HepG2 (cell line): ENCODE measurements at regions not wholly inside any gene's neighbourhood (a gene's known extent, or its start where the extent isn't known, plus 50 kb on each side); places are given as distances from the start of the nearest gene placed in this dataset.

Experiments used
- ATAC-seq: fragments of 200-7000 bp; cut with Tn5 transposase; 3 replicates; pipeline ENCODE4 v1.9.1; 2020; ENCODE audit warnings: mild to moderate bottlenecking, moderate library complexity
- BruUV-seq: library from RNA; stranded (reverse); fragments of 400-500 nt; replicated peaks from 2 replicates; lab custom pipeline; 2021; lab: Mats Ljungman, UMichigan
- CTCF ChIA-PET: fragments of 300-600 bp; formaldehyde crosslinking; extraction: SDS; loops from one replicate; lab custom pipeline; 2021; ENCODE audit warnings: low total read pairs, inconsistent platforms, low intra/inter-chr PET ratio; lab: Yijun Ruan, JAX
- POLR2A ChIA-PET: fragments of 350-600 bp; sonication (Branson Sonifier 250); formaldehyde crosslinking; loops from one replicate; lab custom pipeline; 2020; ENCODE audit warnings: antibody characterized with exemption, inconsistent platforms; lab: Yijun Ruan, JAX
- DNase-seq: peaks from one replicate; pipeline ENCODE4 v3.0.0-alpha.2; 2015; ENCODE audit warnings: low spot score
- FAIRE-seq: peaks from 3 replicates; lab custom pipeline; 2011; peaks lifted over from hg19 to GRCh38; lab: Jason Lieb, UNC
- H2AFZ ChIP-seq: one replicate; pipeline ENCODE4 v1.6.1; 2011; ENCODE audit warnings: low read length, inconsistent platforms
- H3K27ac ChIP-seq: fragments of 300-600 bp; 3 replicates; pipeline ENCODE4 v1.8.0; 2011; ENCODE audit warnings: mixed run types, mild to moderate bottlenecking, mixed read lengths, low read length, inconsistent platforms; ENCODE audit not compliant: insufficient read depth; ENCODE audit errors: extremely low read length
- H3K27me3 ChIP-seq, 2 experiments: fragments of 200-600 bp in 1 of 2; 2 replicates in 1 of 2; 3 replicates in 1 of 2; pipeline versions ENCODE4 v1.6.0 to v1.8.0; 2011; ENCODE audit warnings: low read length in 2 of 2, mild to moderate bottlenecking in 2 of 2, moderate library complexity in 2 of 2, inconsistent platforms in 1 of 2; ENCODE audit not compliant: insufficient read depth in 2 of 2, control insufficient read depth in 1 of 2
- H3K36me3 ChIP-seq, 2 experiments: fragments of 200-600 bp in 1 of 2; replicated peaks in 1 of 2; 2 replicates in 1 of 2; 3 replicates in 1 of 2; pipeline versions ENCODE4 v1.5.1 to v1.8.0; 2011; ENCODE audit warnings: low read length in 2 of 2, inconsistent platforms in 1 of 2; ENCODE audit not compliant: insufficient read depth in 2 of 2, control insufficient read depth in 1 of 2
- H3K4me1 ChIP-seq: 2 replicates; pipeline ENCODE4 v1.5.1; 2012; ENCODE audit warnings: low read length, inconsistent platforms; ENCODE audit not compliant: insufficient read depth
- H3K4me2 ChIP-seq: 2 replicates; pipeline ENCODE4 v1.6.0; 2011; ENCODE audit warnings: low read depth, low read length, inconsistent platforms
- H3K4me3 ChIP-seq, 3 experiments: fragments of 200-600 bp in 1 of 3; sonication (generic), shearing (Covaris generic) in 1 of 3; replicated peaks in 1 of 3; 2 replicates each; pipeline ENCODE4 v1.5.1; 2011 to 2016; ENCODE audit warnings: low read length in 3 of 3, inconsistent platforms in 2 of 3, low read depth in 2 of 3, mild to moderate bottlenecking in 2 of 3, control low read depth in 1 of 3, mixed read lengths in 1 of 3; ENCODE audit not compliant: insufficient read depth in 1 of 3
- H3K79me2 ChIP-seq: one replicate; pipeline ENCODE4 v1.6.1; 2011; ENCODE audit warnings: low read length, inconsistent platforms; ENCODE audit not compliant: insufficient read depth
- H3K9ac ChIP-seq: 2 replicates; pipeline ENCODE4 v1.6.0; 2011; ENCODE audit warnings: mild to moderate bottlenecking, low read depth, low read length, inconsistent platforms; ENCODE audit not compliant: insufficient read depth
- H3K9me3 ChIP-seq: 2 replicates; pipeline ENCODE4 v1.5.1; 2012; ENCODE audit warnings: mild to moderate bottlenecking, low read length
- H4K20me1 ChIP-seq: 2 replicates; pipeline ENCODE4 v1.6.0; 2011; ENCODE audit warnings: inconsistent platforms, mild to moderate bottlenecking, low read length, moderate library complexity; ENCODE audit not compliant: insufficient read depth
- MAFK ChIP-seq, 2 experiments: IDR thresholded peaks in 1 of 2; conservative IDR thresholded peaks in 1 of 2; 2 replicates each; pipeline ENCODE4 v1.6.1; 2011; ENCODE audit warnings: improper control_type of control experiment in 2 of 2, low read length in 2 of 2
- NFE2L1 ChIP-seq: sonication (generic); formaldehyde crosslinking; IDR thresholded peaks from 2 replicates; pipeline ENCODE4 v1.4.0; 2020; ENCODE audit warnings: missing genetic modification reagents, mild to moderate bottlenecking, borderline replicate concordance
- ZFP41 ChIP-seq: sonication (generic); formaldehyde crosslinking; IDR thresholded peaks from 2 replicates; pipeline ENCODE4 v1.4.0; 2020; ENCODE audit warnings: mild to moderate bottlenecking, missing genetic modification reagents, borderline replicate concordance
- ZFP62 ChIP-seq: sonication (generic); formaldehyde crosslinking; IDR thresholded peaks from 2 replicates; pipeline ENCODE4 v1.4.0; 2020; ENCODE audit warnings: missing genetic modification reagents
- ZNF552 ChIP-seq: sonication (generic); formaldehyde crosslinking; IDR thresholded peaks from 2 replicates; pipeline ENCODE4 v1.9.0; 2022; ENCODE audit warnings: missing genetic modification reagents, mild to moderate bottlenecking, borderline replicate concordance
- ZNF878 ChIP-seq: sonication (generic); formaldehyde crosslinking; IDR thresholded peaks from 2 replicates; pipeline ENCODE4 v1.8.1; 2023; ENCODE audit warnings: mild to moderate bottlenecking, missing genetic modification reagents, moderate library complexity
- WGBS: methylation state at CpG from one replicate; pipeline ENCODE4 v1.1.6; 2017; ENCODE audit warnings: low lambda C conversion rate; 5-methylcytosine and 5-hydroxymethylcytosine counted together
- in situ Hi-C: cut with HindIII; loops from 2 replicates; pipeline ENCODE4 v1.10.0; 2017; ENCODE audit warnings: low pct_unique_long_range_greater_than_20kb; ENCODE audit not compliant: extremely low pct_ligation_motif_present
- intact Hi-C: fragments of 100-400 bp; cut with micrococcal nuclease; formaldehyde crosslinking; loops from one replicate; pipeline ENCODE4 v1.10.0; 2022; ENCODE audit not compliant: unreplicated experiment
- TF ChIP-seq, protein P1 (sequence below): sonication (generic); formaldehyde crosslinking; IDR thresholded peaks from 2 replicates; pipeline ENCODE4 v1.4.0; 2020; ENCODE audit warnings: mild to moderate bottlenecking, low read depth, missing genetic modification reagents
- TF ChIP-seq, protein P2 (sequence below): sonication (generic); formaldehyde crosslinking; IDR thresholded peaks from 2 replicates; pipeline ENCODE4 v1.5.1; 2020; ENCODE audit warnings: mild to moderate bottlenecking, missing genetic modification reagents, borderline replicate concordance
- TF ChIP-seq, protein P3 (sequence below): sonication (generic); formaldehyde crosslinking; IDR thresholded peaks from 2 replicates; pipeline ENCODE4 v1.4.0; 2020; ENCODE audit warnings: missing genetic modification reagents, borderline replicate concordance
- TF ChIP-seq, protein P4 (sequence below): sonication (generic); formaldehyde crosslinking; IDR thresholded peaks from 2 replicates; pipeline ENCODE4 v1.4.0; 2020; ENCODE audit warnings: missing genetic modification reagents

DNA sequence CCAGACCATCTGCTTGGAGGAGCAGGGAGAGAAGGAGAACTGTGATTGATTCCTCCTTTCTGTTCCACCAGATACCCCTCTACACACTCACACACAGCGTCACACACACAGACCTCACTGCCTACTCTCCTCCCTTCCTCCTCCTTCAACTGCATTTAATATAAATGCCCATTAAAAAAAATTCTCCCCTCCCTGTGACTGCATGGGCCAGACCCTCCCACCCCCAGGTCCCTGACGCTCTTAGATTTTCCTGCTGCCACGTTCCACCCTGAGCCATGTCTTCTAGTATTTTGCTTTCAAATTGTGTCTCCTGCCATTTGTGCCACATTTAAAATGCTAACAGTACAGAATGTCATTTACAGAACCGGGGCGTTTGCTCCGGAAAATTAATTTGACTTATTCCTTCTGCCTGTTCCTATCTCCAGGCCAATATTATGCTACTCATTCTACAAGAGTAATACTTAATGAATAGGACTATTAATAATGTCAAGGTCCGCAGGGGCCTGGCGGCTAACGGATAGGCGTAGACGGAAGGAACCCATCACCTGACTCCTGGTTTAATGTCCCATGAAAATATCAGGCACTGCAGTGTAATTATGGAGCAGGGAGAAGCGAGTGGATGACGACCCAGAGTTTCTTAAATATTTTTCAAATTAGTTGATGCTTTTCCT, 100.2 kb downstream of the MRM1 start:
- H3K9ac ChIP-seq, result no peak overlapping the region
- WGBS, result 20% methylated on average over 13 of the region's 13 CpGs
- no peaks in the 10 kb centered on the region for H3K36me3 ChIP-seq
- no peak for ATAC-seq
- no peaks in the 10 kb centered on the region for H3K4me1 ChIP-seq
- no peak overlapping the region for H2AFZ ChIP-seq
- DNase-seq, result no peak
- 0 out of 2 replicates have a peak, but pooled peaks cover 2% of the 10 kb centered on the region for H4K20me1 ChIP-seq
- H3K9me3 ChIP-seq, result no peaks in the 10 kb centered on the region
- H3K27me3 ChIP-seq, result peaks cover 0 to 2% of the 10 kb centered on the region in 2 experiments; a peak in 1 of 5 replicates
- no peak for FAIRE-seq
- CTCF ChIA-PET, result no interaction called here
- in situ Hi-C loops (no loop called here), intact Hi-C loops (no loop called here)
- no peak overlapping the region for H3K27ac ChIP-seq
- no peak overlapping the region for H3K4me2 ChIP-seq
- no TSS peak for BruUV-seq
- no peak overlapping the region for H3K4me3 ChIP-seq
- POLR2A ChIA-PET, result no interaction called here
- H3K79me2 ChIP-seq, result no peaks in the 10 kb centered on the region
- no peak for TF ChIP-seq ZFP41 (CRISPR knock-in tag)
- TF ChIP-seq, protein P1, sequence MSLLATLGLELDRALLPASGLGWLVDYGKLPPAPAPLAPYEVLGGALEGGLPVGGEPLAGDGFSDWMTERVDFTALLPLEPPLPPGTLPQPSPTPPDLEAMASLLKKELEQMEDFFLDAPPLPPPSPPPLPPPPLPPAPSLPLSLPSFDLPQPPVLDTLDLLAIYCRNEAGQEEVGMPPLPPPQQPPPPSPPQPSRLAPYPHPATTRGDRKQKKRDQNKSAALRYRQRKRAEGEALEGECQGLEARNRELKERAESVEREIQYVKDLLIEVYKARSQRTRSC (CRISPR knock-in tag), result no peak
- TF ChIP-seq ZNF552 (CRISPR knock-in tag), result no peak
- TF ChIP-seq, protein P2, sequence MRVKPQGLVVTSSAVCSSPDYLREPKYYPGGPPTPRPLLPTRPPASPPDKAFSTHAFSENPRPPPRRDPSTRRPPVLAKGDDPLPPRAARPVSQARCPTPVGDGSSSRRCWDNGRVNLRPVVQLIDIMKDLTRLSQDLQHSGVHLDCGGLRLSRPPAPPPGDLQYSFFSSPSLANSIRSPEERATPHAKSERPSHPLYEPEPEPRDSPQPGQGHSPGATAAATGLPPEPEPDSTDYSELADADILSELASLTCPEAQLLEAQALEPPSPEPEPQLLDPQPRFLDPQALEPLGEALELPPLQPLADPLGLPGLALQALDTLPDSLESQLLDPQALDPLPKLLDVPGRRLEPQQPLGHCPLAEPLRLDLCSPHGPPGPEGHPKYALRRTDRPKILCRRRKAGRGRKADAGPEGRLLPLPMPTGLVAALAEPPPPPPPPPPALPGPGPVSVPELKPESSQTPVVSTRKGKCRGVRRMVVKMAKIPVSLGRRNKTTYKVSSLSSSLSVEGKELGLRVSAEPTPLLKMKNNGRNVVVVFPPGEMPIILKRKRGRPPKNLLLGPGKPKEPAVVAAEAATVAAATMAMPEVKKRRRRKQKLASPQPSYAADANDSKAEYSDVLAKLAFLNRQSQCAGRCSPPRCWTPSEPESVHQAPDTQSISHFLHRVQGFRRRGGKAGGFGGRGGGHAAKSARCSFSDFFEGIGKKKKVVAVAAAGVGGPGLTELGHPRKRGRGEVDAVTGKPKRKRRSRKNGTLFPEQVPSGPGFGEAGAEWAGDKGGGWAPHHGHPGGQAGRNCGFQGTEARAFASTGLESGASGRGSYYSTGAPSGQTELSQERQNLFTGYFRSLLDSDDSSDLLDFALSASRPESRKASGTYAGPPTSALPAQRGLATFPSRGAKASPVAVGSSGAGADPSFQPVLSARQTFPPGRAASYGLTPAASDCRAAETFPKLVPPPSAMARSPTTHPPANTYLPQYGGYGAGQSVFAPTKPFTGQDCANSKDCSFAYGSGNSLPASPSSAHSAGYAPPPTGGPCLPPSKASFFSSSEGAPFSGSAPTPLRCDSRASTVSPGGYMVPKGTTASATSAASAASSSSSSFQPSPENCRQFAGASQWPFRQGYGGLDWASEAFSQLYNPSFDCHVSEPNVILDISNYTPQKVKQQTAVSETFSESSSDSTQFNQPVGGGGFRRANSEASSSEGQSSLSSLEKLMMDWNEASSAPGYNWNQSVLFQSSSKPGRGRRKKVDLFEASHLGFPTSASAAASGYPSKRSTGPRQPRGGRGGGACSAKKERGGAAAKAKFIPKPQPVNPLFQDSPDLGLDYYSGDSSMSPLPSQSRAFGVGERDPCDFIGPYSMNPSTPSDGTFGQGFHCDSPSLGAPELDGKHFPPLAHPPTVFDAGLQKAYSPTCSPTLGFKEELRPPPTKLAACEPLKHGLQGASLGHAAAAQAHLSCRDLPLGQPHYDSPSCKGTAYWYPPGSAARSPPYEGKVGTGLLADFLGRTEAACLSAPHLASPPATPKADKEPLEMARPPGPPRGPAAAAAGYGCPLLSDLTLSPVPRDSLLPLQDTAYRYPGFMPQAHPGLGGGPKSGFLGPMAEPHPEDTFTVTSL (CRISPR knock-in tag), result no peak
- TF ChIP-seq ZFP62 (CRISPR knock-in tag), result no peak
- TF ChIP-seq NFE2L1 (CRISPR knock-in tag), result no peak
- TF ChIP-seq MAFK (conservative IDR thresholded peaks at IDR 0.05 in 1 of 2, IDR thresholded peaks at IDR 0.05 in 1 of 2; ENCODE audit: low read length in 2 of 2), result no peak
- TF ChIP-seq, protein P3, sequence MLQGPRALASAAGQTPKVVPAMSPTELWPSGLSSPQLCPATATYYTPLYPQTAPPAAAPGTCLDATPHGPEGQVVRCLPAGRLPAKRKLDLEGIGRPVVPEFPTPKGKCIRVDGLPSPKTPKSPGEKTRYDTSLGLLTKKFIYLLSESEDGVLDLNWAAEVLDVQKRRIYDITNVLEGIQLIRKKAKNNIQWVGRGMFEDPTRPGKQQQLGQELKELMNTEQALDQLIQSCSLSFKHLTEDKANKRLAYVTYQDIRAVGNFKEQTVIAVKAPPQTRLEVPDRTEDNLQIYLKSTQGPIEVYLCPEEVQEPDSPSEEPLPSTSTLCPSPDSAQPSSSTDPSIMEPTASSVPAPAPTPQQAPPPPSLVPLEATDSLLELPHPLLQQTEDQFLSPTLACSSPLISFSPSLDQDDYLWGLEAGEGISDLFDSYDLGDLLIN (CRISPR knock-in tag), result no peak
- TF ChIP-seq, protein P4, sequence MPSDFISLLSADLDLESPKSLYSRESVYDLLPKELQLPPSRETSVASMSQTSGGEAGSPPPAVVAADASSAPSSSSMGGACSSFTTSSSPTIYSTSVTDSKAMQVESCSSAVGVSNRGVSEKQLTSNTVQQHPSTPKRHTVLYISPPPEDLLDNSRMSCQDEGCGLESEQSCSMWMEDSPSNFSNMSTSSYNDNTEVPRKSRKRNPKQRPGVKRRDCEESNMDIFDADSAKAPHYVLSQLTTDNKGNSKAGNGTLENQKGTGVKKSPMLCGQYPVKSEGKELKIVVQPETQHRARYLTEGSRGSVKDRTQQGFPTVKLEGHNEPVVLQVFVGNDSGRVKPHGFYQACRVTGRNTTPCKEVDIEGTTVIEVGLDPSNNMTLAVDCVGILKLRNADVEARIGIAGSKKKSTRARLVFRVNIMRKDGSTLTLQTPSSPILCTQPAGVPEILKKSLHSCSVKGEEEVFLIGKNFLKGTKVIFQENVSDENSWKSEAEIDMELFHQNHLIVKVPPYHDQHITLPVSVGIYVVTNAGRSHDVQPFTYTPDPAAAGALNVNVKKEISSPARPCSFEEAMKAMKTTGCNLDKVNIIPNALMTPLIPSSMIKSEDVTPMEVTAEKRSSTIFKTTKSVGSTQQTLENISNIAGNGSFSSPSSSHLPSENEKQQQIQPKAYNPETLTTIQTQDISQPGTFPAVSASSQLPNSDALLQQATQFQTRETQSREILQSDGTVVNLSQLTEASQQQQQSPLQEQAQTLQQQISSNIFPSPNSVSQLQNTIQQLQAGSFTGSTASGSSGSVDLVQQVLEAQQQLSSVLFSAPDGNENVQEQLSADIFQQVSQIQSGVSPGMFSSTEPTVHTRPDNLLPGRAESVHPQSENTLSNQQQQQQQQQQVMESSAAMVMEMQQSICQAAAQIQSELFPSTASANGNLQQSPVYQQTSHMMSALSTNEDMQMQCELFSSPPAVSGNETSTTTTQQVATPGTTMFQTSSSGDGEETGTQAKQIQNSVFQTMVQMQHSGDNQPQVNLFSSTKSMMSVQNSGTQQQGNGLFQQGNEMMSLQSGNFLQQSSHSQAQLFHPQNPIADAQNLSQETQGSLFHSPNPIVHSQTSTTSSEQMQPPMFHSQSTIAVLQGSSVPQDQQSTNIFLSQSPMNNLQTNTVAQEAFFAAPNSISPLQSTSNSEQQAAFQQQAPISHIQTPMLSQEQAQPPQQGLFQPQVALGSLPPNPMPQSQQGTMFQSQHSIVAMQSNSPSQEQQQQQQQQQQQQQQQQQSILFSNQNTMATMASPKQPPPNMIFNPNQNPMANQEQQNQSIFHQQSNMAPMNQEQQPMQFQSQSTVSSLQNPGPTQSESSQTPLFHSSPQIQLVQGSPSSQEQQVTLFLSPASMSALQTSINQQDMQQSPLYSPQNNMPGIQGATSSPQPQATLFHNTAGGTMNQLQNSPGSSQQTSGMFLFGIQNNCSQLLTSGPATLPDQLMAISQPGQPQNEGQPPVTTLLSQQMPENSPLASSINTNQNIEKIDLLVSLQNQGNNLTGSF, result no peak
- TF ChIP-seq ZNF878 (CRISPR knock-in tag), result no peak
